Liver (tissue), 3 donors: ENCODE measurements at regions not wholly inside any gene's neighbourhood (a gene's known extent, or its start where the extent isn't known, plus 50 kb on each side); places are given as distances from the start of the nearest gene placed in this dataset.

Experiments used
- EGR1 ChIP-seq, 2 donors: IDR thresholded peaks; 2 replicates each; pipeline ENCODE4 v1.6.1; 2016 to 2018; ENCODE audit warnings: antibody characterized with exemption in 2 of 2, low read depth in 2 of 2
- FOXA1 ChIP-seq: IDR thresholded peaks from 2 replicates; pipeline ENCODE4 v1.6.1; 2016; ENCODE audit warnings: antibody characterized with exemption
- GABPA ChIP-seq, 2 donors: IDR thresholded peaks in 1 of 2; conservative IDR thresholded peaks in 1 of 2; 2 replicates each; pipeline ENCODE4 v1.6.1; 2016; ENCODE audit warnings: antibody characterized with exemption in 2 of 2, mild to moderate bottlenecking in 1 of 2, moderate library complexity in 1 of 2
- HNF4A ChIP-seq, 2 donors: conservative IDR thresholded peaks; 2 replicates each; pipeline ENCODE4 v1.6.1; 2016; ENCODE audit warnings: antibody characterized with exemption in 2 of 2, mild to moderate bottlenecking in 2 of 2
- JUND ChIP-seq, 2 donors: IDR thresholded peaks; 2 replicates each; pipeline ENCODE4 v1.6.1; 2016; ENCODE audit warnings: antibody characterized with exemption in 2 of 2
- RAD21 ChIP-seq, 2 donors: IDR thresholded peaks; 2 replicates each; pipeline ENCODE4 v1.6.1; 2016; ENCODE audit warnings: antibody characterized with exemption in 2 of 2, mild to moderate bottlenecking in 2 of 2
- SP1 ChIP-seq: IDR thresholded peaks from 2 replicates; pipeline ENCODE4 v1.6.1; 2018; ENCODE audit warnings: antibody characterized with exemption, mild to moderate bottlenecking
- TAF1 ChIP-seq: conservative IDR thresholded peaks from 2 replicates; pipeline ENCODE4 v1.6.1; 2016; ENCODE audit warnings: antibody characterized with exemption, mild to moderate bottlenecking
- YY1 ChIP-seq: IDR thresholded peaks from 2 replicates; pipeline ENCODE4 v1.6.1; 2016; ENCODE audit warnings: antibody characterized with exemption, mild to moderate bottlenecking
- TF ChIP-seq, protein P1 (sequence below): fragments of 150-350 bp; IDR thresholded peaks from 2 replicates; pipeline ENCODE4 v1.5.1; 2017; ENCODE audit warnings: improper control_type of control experiment, low read depth, low read length; ENCODE audit not compliant: missing input control
- TF ChIP-seq, protein P2 (sequence below): IDR thresholded peaks from 2 replicates; pipeline ENCODE4 v1.6.1; 2016; ENCODE audit warnings: antibody characterized with exemption
- TF ChIP-seq, protein P3 (sequence below): IDR thresholded peaks from 2 replicates; pipeline ENCODE4 v1.6.1; 2016; ENCODE audit warnings: antibody characterized with exemption, mild to moderate bottlenecking
- donor health status: healthy.
- donor health status: healthy.

DNA sequence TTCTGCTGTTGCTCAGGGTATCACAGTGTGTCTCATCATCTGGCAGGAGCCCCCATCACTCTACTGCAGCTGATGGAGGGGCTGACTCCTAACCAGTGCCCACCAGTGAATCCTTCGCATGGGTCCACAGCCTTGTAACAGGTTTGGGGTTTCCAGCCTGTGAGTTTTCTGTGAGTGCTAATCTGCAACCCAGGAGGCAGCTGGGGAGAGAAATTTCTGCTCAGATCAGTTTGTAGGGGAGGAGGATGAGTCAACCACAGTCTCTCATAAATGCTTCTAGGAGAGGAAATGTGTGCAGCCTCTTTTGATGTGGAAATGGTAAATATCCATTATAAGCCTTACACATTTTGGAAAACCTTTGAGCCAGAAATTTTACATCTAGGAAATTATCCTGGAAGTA, 871.3 kb downstream of the AACS start:
- TF ChIP-seq, protein P1, sequence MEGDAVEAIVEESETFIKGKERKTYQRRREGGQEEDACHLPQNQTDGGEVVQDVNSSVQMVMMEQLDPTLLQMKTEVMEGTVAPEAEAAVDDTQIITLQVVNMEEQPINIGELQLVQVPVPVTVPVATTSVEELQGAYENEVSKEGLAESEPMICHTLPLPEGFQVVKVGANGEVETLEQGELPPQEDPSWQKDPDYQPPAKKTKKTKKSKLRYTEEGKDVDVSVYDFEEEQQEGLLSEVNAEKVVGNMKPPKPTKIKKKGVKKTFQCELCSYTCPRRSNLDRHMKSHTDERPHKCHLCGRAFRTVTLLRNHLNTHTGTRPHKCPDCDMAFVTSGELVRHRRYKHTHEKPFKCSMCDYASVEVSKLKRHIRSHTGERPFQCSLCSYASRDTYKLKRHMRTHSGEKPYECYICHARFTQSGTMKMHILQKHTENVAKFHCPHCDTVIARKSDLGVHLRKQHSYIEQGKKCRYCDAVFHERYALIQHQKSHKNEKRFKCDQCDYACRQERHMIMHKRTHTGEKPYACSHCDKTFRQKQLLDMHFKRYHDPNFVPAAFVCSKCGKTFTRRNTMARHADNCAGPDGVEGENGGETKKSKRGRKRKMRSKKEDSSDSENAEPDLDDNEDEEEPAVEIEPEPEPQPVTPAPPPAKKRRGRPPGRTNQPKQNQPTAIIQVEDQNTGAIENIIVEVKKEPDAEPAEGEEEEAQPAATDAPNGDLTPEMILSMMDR = no peak
- TF ChIP-seq HNF4A (conservative IDR thresholded peaks at IDR 0.05) = no peak
- TF ChIP-seq FOXA1 = no peak
- TF ChIP-seq, protein P2, sequence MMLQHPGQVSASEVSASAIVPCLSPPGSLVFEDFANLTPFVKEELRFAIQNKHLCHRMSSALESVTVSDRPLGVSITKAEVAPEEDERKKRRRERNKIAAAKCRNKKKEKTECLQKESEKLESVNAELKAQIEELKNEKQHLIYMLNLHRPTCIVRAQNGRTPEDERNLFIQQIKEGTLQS = no peak
- TF ChIP-seq, protein P3, sequence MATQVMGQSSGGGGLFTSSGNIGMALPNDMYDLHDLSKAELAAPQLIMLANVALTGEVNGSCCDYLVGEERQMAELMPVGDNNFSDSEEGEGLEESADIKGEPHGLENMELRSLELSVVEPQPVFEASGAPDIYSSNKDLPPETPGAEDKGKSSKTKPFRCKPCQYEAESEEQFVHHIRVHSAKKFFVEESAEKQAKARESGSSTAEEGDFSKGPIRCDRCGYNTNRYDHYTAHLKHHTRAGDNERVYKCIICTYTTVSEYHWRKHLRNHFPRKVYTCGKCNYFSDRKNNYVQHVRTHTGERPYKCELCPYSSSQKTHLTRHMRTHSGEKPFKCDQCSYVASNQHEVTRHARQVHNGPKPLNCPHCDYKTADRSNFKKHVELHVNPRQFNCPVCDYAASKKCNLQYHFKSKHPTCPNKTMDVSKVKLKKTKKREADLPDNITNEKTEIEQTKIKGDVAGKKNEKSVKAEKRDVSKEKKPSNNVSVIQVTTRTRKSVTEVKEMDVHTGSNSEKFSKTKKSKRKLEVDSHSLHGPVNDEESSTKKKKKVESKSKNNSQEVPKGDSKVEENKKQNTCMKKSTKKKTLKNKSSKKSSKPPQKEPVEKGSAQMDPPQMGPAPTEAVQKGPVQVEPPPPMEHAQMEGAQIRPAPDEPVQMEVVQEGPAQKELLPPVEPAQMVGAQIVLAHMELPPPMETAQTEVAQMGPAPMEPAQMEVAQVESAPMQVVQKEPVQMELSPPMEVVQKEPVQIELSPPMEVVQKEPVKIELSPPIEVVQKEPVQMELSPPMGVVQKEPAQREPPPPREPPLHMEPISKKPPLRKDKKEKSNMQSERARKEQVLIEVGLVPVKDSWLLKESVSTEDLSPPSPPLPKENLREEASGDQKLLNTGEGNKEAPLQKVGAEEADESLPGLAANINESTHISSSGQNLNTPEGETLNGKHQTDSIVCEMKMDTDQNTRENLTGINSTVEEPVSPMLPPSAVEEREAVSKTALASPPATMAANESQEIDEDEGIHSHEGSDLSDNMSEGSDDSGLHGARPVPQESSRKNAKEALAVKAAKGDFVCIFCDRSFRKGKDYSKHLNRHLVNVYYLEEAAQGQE = no peak
- TF ChIP-seq YY1 = no peak
- TF ChIP-seq TAF1 = no peak
- no peak for TF ChIP-seq SP1
- TF ChIP-seq JUND (IDR thresholded peaks at IDR 0.05) = no peak
- TF ChIP-seq EGR1 (IDR thresholded peaks at IDR 0.05; ENCODE audit: low read depth in 2 of 2) = no peak
- no peak for TF ChIP-seq RAD21 (IDR thresholded peaks at IDR 0.05)
- TF ChIP-seq GABPA (IDR thresholded peaks at IDR 0.05 in 1 of 2, conservative IDR thresholded peaks at IDR 0.05 in 1 of 2) = no peak
